ENCODE measurements at regions not wholly inside any gene's neighbourhood (a gene's known extent, or its start where the extent isn't known, plus 50 kb on each side); places are given as distances from the start of the nearest gene placed in this dataset.
"Not testable (repeated sequence)": the region's sequence is repeated elsewhere in the genome, so short reads cannot be mapped to it uniquely, and the experiment has no call there.

DNA sequence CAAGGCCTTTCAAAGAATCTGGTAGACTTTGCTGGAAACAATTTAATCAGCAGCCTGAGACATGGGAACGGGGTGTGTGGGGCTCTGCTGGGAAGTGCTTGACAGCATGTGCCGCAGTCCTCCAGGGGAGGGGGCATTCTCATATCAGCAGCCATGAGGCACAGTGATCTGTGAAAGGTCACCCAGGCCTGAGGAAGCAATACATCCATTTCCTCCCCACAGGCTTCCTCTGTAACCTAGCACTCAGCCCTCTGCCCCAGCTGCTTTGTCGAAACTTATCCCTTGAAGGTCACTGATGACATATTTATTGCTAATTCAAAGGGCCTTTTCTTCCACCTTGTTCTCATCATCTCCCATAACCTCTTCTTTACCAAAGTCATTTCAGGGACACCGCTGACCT lies 103.3 kb downstream of the TNFAIP3 start:
- no peak for DNase-seq

DNA sequence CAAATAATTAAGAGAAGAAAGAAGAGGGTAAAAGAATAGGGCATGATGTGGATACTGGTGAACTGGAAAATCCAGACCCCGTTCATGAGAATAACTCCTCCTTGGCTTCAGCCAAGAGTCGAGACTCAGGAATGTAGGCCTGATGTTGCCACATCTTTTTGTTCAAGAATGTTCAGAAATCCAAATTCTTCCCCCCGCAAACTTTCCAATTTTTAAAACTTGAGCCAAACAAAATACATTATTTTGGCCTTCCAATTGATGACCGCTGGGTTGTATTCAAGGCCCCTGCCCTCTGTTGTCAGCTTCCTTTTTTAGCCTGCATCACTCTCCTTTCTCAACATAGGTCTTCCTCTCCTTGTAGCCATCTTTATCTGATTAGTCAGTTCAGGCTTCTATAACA lies 106.1 kb downstream of the TNFAIP3 start:
- DNase-seq: no peak

DNA sequence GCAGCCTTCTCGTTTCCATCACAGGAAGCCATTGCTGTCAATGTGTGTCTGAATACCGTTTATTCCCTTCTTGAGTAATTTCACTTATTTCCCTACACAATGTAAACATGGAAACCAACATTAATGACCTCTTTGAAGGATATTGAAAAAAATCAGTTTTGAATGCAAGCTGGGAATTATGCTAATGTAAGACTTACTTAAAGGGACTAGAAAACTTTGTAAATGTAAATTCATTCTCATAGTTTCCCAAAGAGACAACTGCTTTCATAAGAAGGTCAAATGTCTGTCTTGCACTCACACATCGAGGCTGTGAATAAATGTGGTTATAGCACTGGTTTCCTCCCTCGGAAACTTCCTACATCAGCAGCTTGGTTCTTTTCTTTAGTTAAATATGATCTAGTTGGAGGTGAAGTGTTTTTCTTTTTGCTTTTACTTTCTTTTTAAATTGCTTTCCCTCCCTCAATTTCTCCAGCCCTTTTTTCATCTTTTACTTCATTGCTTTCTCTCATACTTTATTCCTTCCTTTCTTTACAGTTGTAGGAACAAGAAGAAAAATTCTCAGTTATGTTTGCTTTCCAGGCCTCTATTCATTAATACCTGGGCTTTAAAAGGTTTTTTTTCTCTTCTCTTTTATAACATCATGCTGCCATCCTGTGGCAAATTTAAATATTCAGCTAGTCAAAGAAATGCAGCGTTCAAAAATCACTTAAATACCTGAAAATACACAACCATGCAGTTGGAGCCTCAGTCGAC lies 108.3 kb downstream of the TNFAIP3 start:
- no peak for DNase-seq

DNA sequence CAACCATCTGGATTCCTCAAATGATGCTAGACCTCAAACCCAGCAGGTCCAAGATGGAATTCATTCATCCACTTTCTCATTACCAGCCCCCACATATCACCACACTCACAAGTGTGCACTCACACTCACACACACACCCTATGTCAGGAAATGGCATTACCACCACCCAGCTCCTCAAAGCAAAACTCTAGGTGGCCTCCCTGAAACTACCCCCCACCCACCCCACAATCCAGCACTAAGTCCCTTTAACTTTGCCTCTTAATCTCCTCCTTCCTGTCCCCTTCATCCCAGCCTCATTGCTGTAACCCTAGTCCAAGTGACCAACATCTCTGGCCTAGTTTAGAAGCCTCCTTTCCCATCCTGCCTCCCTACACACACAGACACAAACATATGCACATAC lies 109.4 kb downstream of the TNFAIP3 start:
- no peak for DNase-seq

DNA sequence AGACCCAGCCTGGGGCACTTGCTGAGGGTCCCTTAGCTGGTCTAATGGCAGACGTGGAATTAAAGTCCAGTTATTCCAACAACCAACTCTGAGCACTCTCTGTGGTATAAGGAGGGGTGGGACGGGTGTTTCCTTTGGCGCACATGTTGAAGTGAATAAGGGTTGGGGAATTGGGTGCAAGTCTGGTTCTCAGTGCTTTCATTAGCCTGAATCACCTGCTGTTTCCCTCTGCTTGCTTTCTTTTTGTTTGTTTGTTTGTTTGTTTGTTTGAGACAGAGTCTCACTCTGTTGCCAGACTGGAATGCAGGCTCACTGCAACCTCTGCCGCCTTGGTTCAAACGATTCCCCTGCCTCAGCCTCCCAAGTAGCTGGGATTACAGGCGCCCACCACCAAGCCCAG lies 110.1 kb downstream of the TNFAIP3 start:
- no peak for DNase-seq

DNA sequence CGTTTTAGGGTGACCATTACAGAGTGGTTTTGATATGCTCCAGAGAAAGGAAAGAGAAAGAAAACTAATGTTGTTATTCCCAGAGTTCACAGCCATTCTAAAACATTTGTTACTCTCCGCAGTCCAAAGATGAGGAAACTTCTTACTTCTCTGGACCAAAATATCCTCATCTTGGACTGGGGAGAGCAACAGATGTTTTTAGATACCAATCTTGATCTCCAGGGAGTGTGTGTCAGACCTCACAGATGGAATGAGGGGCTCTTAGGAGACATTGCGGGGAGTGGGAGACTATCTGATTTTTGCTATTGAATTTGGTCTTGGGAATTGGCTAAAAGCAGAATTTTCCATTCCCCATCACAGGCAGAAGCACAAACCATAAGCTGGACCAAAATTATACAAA lies 110.8 kb downstream of the TNFAIP3 start:
- no peak for DNase-seq

DNA sequence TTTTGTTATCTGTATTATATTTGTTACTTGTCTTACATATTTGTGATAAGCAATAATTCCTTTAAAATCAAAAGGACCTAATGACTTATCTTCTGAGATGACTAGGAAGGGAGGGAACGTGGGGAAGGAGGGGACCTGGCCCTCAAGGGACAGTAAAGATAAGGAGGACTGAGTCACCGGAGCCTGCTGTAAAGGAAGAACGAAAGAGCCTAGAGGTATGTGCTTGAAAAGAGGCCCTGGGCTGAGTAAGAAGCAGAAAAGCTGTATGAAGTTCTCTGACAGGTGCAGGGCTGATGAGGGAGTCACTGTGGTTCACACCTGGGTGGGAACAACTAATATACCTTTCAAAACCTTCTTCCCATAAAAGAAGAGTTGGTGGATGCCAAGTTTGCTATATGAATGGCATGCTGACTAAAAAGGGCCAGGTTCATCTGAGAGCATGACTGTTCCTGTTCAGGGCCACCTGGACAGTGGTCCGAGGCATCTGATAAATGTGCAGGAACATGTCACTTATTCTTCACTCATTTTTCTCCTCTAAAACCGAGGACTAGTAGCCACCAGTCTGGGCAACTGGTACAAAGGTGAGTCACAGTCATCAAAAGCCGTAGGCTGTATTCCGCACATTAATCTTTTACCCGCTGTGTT lies 111.3 kb downstream of the TNFAIP3 start:
- DNase-seq: no peak

DNA sequence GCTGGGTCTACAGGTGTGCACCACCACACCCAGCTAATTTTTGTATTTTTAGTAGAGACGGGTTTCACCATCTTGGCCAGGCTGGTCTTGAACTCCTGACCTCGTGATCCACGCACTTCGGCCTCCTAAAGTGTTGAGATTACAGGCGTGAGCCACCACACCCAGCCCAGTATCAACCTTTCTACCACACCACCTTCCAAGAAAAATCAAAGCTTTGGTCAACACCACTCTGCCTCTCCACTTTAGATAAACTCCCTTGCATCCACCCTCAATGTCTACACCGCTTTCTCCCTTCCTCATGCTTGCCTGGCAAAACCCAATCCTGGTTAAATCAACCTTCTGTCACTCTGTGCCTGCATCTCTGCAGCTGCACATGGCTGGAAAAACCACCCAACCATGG lies 112.2 kb downstream of the TNFAIP3 start:
- not testable (repeated sequence) for DNase-seq

DNA sequence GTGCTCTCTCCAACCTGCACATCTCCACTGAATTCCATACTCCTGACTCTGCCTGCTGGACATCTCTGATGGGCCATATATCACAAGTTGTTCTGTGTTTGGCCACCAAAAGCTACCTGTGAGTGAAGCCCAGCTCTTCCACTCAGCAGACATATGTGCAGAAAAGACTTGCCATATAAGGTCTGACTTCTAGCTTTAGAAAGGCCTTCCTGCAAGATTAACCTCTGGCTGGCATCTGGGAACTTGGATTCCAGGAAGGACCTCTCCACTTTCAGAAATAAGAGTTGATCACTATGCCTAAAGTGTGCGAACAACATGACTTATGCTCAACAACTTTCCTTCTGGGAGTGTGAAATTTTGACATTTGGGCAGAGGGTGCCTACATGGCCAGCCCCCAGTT lies 113.7 kb downstream of the TNFAIP3 start:
- no peak for DNase-seq

DNA sequence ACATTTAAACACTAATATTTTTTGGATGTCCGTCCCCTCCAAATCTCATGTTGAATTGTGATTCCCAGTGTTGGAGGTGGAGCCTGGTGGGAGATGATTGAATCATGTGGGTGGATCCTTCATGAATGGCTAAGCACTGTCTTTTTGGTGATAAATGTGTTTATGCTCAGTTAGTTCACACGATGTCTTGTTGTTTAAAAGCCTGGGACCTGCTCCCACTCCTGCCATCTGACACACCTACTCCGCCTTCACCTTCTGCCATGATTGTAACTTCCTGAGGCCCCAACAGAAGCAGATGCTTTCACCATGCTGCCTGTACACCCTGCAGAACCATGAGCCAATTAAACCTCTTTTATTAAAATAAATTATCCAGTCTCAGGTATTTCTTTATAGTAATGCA lies 114.7 kb downstream of the TNFAIP3 start:
- DNase-seq: no peak

DNA sequence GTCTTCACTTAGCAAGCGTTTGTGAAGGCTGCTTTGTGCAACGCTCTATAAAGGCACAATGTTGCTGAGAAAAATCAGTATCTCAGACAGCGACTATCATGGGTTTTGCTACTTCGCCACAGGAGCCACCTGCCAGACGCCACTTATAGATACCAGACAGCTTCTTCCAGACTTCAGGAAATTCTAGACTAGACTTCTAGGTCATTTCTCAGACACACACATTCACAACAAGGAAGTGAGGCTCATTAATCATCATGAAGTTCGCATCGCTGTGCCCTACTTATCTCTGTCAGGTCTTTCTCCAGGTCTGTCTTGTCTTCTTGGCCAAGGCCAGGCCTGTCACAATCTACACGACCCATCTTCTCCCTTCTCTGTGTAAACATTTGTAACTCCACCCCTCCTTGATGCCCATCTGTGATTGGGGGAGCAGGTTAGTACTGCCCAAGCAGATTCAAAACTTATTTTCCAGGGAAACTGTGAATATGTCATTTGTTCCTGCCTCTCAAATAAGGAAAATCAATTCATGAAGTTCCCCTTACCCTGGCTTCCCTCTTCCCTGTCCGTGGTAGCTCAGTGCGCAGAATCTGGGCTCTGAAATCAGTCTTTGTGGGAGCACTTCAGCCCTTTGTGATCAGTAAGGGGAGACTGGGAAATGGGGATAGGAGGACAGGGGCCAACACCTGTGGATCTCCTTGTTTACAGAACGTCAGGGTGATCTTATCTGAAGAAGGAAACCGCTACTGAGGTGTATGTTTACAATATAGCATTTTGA lies 115.5 kb downstream of the TNFAIP3 start:
- DNase-seq: no peak

DNA sequence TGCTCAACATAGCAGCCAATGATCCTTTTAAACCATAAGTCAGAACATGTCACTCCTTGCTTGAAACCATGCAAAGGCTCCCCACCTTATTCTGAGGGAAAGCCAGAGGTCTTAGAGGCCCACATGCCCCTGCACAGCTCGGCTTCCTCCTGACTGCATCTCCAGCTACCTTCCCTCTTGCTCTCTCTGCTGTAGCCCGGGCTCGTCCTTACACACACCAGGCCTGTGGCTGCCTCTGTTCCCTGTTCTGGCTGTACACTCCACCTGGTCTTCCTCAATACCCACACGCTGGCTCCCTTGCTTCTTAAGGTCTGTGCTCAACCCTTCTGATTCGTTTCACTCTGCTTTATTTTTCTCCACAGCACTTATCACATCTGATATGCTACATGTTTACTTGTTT lies 116.2 kb downstream of the TNFAIP3 start:
- DNase-seq: no peak

DNA sequence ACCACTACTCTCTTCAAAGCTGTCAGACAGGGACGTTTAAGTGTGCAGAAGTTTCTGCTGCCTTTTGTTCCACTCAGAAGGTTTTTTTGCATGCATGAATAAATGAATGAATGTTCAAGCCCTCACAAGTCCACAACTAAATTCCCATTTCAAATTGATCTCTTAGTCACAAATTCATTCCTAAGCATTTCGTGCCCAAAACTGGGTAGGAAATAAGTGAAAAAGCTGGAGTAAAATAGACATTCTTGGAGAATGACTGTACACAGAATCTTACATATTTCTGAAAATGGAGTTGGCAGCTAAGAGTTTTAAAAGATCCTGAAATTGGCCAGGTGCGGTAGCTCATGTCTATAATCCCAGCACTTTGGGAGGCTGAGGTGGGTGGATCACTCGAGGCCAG lies 117.6 kb downstream of the PERP start:
- no peak for DNase-seq

DNA sequence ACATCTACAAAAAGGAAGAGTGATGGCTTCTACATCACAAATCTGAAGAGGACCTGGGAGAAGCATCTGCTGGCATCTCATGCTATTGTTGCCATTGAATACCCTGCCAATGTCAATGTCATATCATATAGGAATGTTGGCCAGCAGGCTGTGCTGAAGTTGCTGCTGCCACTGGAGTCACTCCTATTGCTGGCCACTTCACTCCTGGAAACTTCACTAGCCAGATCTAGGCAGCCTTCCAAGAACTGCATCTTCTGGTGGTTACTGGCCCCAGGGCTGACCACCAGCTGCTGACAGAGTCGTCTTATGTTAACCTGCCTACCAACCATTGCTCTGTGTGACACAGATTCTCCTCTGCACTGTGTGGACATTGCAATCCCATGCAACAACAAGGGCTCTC lies 111.8 kb downstream of the PERP start:
- no peak for DNase-seq

DNA sequence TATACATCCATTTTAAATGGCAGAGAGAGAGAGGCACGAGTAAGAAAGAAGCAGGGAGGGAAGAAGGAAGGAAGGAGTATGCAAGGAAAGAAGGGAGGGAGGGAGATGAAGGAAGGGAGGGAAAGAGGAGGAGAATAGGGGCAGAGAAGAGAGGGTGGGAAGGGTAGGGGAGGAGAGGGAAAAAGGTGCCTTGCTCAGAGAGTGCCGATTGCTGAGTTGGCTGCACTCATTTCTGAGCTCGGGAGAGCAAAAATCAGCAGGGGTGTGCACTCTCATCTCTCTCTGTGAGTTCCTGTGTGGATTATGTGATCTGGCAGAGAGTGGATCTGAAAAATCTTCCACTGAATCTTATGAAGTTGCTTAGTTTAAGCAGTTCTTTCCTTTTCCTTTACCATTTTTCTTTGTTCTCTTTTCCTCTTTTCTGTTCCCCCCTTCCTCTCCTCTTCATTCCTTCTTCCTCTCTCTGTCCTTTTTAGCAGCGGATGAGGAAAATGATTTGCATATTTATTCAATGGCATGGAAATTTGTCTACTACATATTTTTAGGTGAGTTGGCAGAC lies 108.7 kb downstream of the PERP start:
- no peak for DNase-seq

DNA sequence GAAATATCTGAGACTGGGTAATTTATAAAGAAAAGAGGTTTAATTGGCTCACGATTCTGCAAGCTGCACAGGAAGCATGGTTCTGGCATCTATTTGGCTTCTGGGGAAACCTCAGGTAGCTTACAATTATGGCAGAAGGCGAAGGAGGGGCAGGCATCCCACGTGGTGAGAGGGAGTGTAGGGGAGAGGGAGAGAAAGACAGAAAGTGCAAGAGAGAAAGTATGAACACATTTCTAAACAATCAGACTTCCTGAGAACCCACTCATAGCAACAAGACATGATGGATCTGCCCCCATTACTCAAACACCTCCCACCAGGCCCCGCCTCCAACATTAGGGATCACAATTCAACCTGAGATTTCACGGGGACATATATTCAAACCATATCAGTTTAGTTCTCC lies 107.4 kb downstream of the PERP start:
- no peak for DNase-seq

DNA sequence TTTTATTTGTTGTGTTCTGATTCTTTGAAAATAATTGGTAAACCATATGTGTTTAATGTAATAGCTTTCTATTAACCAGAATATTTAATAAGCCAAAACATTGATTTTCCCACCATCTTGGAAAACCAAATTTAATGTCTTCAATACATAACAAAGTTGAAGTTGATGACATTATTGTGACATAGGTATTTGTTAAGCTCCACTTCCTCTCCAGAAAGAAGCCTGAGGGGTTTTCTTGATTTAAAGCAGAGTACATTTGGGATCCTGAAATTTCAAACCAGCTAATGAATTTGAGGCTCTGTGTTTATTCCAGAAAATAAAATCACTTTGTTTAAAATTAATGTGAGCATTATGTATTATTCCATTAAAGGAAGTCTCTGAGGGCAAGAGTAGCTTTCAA lies 106.3 kb downstream of the PERP start:
- no peak for DNase-seq

DNA sequence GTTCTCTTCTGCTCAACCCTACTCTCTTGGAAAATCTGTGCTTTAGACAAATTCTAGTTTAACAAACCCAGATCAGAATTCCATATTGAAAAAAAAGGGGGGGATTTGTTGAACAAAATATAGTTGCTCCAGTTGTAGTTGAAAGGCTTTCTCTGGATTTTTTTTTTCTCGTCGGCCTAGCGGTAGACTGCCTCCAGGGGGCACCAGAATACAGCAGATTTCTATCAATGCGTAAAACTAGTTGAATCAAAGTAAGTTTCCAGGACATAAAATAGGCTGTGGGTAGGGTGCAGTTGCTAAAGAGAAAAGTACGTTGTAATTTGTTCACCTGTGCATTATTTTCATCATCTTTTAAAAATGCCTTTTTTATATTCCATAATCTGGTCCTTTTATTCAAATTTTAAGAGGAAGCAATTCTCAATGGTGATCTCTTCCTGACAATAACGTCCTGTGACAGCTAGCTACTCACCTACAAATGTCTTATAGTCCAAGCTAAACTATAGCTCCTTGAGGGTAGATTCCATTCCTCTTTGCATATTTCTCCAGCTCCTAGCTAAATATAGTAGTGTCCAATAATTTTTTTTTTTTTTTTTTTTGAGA lies 105.4 kb downstream of the PERP start:
- peak; percentile 55 for DNase-seq

DNA sequence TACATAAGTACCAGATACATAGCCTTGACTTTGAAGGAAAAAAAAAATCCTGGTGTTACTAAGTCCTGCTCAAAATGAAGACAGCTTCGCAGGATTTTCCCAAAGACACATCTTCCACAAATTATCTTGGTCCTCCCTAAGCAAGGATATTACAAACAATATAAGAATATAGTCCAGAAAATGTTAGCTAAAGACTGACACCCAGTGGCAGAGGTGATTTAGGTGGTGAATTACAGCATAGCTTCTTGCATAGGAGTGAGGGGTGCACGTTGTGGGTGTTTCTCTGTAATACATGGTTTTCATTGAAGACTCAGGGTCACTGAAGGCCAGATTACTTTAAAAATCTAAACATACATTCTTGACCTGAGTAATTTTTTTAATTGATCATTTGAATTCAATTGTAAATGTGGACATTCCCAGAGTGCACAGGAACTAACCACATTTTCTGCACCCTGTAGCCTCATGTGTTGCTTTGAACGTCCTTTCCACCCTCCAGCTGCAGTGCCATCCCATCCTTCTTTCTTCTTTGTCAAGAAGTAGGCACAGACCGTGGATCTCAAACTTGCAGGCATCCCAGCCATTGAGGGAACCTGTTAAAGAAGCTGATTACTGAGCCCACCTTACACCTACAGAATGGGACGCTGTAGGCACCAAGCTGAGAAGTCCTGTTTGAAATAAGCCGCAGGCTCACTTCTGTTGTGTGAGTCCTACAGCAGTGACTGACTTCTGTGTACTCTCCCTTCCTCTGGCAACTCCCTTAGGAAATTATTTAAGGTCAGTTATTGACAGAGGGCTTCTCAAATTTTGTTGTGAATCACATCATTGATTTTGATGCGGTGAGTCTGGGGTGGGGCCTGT lies 102.6 kb downstream of the PERP start:
- DNase-seq: peak; percentile 9

DNA sequence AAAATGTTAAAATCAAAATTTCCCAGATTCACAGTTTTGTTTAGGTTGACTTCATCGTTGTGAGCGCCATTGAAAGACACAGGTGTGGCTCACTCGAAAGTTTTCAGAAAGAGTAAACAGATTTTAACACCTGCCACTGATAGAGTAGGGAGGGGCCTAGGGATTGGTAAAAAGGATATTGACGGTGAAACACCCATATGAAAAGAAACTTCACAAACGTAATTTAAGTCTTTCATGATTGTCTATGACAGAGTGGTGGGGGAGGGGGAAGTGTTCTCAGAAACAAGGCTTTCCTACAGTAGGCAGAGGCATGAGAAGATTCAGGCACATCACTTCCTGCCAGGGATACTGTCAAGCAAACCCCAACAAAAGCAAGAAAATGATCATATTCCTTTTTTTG lies 101.4 kb downstream of the PERP start:
- no peak for DNase-seq

DNA sequence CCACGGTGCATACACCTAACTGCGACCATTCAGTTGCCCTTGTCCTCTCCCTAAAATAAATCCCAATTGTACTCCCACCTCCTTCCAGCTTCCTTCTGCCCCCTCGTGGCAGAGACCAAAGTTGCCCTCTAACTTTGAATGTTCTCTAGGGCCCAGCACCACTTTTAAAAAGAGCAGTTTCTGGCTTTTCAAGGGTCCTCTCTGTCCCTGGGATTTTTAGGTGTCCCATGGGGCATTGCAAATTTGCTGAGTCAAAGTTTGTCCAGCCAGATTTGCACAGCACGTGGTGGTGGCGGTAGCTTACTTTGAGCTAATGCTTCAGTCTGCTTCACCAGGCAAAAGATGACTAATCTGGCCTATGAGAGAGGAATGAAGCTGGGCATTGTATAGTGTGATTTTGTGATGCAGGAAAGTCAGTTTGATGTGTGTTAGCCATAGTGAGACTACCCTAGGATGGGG lies 100.2 kb downstream of the PERP start:
- DNase-seq: peak; percentile 12

DNA sequence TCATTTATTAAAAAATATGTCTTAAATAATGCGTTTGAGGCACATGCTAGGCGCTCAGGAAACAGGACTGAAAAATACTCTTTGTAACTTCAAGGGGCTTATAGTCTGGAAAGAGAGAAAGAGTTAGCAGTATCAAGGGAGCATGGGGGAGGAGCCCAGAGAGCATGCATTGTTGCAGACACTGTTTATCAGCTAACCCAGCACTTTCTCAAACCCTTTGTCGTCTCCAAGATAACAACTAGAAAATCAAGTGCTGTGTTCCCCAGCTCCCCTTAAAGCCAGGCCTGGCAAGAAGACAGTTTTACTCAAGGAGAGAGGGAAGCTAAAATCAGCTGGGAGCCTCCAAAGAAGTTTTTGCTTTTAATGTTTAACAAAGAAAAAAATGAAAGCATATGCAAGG lies 98.4 kb downstream of the PERP start:
- no peak for DNase-seq
